ENCODE measurements at regions not wholly inside any gene's neighbourhood (a gene's known extent, or its start where the extent isn't known, plus 50 kb on each side); places are given as distances from the start of the nearest gene placed in this dataset.
A peak's percentile ranks its signal among the peaks of the same experiment; 100 is the strongest.
"Not testable (repeated sequence)": the region's sequence is repeated elsewhere in the genome, so short reads cannot be mapped to it uniquely, and the experiment has no call there.

DNA sequence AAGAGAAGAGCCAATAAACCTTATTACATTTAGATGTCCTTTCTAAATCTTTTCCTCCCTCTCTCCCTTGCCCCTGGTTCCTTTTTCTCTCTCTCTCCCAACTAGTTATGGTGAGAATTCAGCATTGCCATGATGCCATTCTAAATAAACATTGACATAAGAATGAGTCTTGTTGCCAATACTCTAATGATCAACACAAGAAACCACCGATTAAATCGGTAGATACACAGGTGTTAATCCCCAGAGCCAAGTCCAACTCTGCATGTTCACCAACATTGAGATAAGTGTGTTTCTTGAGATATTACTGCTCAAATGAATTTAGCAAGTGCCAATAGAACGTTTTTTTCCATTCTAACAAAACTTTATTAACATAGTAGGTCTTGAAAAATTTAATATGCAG is 412.1 kb downstream of the KCNJ2 start:
- DNase-seq (ENCODE audit: low spot score), result no peak

DNA sequence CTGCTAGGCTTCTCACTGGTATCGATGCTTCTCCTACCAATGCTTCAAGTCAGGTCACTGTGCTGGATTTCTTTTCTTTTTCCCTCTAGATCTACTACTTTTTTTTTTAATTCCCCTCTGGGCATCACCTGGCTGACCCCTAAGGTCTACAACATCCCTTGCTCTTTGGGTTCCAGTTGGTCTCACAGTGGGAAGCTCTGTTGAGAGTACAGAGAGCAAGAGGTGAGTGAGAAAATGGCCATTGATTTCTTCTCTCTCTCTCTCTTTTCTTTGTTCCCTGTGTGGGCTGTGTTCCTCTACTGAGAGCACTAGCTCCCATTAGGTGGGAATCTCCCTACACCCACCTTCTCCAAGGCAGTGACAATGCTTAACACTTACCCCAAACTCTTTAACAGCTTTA is 413.4 kb downstream of the KCNJ2 start:
- no peak for DNase-seq (ENCODE audit: low spot score)

DNA sequence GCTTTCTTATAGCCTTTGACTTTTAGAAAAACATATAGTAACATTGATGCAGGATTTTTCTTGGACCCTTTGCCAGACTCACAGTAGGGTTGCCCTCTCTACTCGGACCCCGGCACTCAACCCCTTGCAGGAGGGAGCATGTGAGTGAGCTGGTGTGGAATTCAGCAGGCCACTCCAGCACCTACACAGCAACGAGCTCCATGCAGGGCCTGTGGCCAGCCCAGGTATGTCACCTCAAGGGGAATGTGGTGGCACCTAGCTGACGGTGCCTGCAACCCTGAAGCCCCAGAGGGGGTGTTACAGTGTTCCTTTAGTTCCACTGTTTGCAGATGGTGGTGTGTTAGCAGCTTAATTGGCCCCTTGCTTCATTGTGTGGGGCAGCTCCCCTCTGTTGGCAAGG is 414.9 kb downstream of the KCNJ2 start:
- DNase-seq (ENCODE audit: low spot score), result no peak

DNA sequence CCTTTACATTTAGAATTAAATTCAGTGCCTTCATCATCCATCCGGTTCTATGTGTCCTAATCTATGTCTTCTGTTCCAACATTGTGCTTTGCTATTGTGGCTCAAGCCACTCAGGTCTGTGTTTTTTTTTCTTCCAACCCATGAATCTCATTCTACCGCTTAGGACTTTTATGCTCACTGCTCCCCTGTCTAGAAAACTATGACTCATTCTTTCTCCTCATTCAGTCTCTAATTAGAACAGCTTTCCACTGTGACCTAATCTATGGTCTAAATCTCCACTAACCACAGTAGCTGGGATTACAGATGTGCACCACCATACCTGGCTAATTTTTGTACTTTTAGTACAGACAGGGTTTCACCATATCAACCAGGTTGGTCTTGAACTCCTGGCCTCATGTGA is 418.7 kb downstream of the KCNJ2 start:
- DNase-seq (ENCODE audit: low spot score), result no peak

DNA sequence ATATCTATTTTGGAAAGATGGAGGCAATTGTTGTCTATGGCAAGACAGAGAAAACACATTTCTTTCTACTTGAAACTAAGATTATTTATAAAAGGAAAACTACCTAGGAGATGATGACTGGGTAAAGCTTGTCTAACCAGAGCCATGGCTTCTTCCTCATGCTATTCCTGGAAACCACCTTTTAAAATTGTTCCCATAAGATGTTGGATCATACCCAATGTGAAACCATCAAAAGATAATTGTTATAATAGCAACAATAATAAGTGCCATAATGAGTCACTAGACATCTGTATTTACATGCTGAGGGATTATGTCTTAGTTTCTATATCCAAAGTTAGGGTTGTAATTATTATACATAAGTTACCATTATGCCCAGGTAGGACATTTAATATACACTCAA is 428.4 kb downstream of the KCNJ2 start:
- DNase-seq (ENCODE audit: low spot score), result no peak

DNA sequence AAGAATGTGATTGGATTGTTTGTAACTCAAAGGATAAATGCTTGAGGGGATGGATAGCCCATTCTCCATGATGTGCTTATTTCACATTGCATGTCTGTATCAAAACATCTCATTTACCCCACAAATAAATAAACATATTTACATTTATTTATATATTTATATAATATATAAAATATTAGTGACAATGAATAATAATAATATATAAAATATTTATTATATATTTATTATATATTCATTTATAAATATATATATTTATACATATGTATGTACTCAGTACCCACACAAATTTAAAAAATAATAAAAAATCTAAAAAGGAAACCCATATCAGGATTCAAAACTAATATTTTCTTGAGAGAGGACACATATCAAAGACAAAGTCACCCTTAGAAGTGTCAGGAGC is 429.9 kb downstream of the KCNJ2 start:
- no peak for DNase-seq (ENCODE audit: low spot score)

DNA sequence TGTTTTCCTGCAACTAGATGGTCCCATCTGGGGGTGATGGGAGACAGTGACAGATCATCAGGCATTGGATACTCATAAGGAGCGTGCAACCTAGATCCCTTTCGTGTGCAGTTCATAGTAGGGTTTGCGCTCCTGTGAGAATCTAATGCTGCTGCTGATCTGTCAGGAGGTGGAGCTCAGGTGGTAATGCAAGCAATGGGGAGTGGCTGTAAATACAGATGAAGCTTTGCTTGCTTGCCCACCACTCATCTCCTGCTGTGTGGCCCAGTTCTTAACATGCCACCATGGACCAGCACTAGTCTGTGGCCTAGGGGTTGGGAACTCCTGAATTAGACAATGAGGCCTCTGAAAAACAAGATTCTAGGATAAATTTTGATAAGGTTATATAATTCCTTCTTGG is 430.6 kb downstream of the KCNJ2 start:
- DNase-seq (ENCODE audit: low spot score), result not testable (repeated sequence)

DNA sequence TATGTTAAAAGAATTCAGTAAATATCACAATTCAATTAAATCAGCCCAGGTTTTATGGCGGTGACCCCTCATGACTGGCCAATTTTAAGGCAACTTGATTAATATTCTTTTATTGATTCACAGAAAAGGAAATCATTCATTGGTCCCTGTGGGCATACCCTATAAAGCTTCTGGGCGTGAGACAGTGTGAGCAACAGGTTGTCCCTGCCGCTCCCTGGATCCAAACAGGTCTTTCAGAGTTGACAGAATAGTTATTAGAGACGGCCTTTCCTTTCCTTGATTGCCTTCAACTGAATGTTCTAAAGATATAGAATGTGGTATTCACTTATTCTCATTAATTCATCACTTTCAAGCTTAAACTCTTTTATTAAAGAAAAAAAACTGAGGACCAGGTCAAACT is 433.9 kb downstream of the KCNJ2 start:
- no peak for DNase-seq (ENCODE audit: low spot score)

DNA sequence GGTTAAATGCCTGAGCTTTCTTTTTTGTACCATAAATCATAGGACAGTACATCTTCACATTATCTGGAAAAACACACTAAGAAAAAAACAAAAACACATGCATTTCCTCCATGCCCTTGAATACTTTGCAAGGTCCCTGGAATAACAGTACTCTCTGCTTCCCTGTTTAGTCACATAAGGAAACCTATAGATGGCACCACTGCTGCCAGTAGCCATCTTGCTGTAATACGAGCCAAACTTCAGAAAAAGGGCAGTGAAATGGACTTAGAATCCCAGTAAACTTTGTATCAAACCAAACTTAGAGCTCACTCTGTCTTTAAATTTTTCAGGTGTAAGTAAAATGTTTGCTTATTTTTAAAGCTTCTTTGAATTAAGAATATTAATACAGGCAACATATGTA is 435.5 kb downstream of the KCNJ2 start:
- no peak for DNase-seq (ENCODE audit: low spot score)

DNA sequence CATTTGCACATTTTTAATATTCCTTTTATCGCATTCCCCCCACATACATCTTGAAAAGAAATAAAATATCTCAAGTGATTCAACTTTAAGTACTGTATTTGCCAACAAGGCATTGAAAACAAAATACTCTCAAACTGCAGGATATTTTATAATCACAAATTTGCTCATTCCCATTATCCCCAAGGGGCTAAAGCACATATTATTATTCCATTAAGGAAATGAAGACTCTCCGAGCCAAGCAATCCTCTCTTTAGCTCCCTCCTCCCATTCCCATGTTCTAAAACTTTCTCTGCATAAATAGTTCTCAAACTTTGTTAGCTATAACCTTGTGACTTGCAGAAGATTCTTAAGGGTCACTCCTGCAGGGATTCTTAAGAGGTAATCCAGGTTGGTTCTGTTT is 436.8 kb downstream of the KCNJ2 start:
- no peak for DNase-seq (ENCODE audit: low spot score)

DNA sequence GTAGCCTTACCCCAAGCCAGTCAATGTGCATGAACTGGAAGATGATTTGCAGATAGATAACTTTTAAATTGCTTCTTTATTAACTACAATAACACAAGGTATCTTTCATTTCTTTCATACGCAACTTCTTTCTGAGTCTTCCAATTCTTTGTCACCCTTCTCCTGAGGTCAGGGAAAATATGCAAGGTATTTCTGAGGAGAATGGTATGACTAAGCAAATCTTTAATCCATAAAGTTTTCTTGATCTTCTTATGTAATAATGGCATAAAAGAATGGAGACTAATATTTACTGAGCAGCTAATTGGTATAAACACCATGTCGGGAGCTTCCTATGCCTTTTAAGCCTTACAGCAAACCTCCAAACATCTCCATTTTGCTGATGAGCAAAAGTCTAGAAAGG is 438.9 kb downstream of the KCNJ2 start:
- no peak for DNase-seq (ENCODE audit: low spot score)

DNA sequence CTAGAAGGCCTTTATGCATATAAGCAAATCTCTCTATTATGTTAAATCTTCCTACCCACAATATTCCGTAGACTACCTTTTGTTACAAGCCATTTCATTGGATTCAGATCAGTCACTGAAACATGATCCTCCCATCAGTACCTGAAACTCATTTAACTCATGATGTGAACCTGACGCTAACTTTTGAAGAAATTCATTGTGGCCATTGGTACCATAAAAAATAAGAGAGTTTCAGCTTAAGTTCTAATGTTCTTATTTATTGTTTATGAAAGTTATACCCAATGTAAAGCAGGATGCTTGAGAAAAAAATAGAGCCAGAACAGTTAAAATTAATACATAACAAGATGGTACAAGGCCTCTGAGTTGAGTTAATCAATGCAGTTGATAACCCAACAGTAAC is 439.6 kb downstream of the KCNJ2 start:
- DNase-seq (ENCODE audit: low spot score), result no peak

DNA sequence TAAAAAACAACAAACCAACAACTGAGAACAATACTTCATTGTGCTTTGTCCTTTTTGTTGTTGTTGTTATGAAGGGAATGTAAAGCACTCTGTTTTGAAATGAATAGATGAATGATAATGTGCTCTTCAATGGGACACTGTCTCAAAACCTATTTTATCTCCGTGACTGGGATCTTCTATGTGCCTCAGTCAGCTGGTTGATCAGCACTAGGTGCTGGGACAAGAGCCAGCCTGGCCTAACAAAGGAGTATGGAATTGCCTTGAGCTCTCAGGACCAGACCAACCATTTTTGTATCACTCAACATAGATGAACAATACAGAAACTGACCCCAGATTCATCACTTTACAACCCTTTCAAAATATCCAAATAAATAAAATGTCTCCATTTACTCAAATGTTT is 440.2 kb downstream of the KCNJ2 start:
- DNase-seq (ENCODE audit: low spot score), result no peak

DNA sequence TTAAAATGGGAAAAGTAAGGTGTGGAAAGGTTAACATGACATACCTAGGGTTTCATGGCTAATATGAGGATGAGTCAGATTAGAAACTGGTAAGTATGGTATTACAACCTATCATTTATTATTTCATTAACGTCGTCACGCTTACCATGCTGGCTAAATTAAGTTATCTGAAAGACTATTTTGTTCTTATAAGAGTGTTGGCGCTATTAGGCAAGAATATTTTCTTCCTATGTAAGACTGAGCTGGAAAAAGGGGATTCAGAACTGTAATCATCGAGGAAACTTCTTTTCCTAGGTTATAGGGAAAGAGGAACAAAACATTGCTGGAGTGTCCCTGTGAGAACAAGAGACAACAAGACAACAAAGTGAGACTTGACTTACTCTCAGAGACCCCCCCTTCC is 440.8 kb downstream of the KCNJ2 start:
- no peak for DNase-seq (ENCODE audit: low spot score)

DNA sequence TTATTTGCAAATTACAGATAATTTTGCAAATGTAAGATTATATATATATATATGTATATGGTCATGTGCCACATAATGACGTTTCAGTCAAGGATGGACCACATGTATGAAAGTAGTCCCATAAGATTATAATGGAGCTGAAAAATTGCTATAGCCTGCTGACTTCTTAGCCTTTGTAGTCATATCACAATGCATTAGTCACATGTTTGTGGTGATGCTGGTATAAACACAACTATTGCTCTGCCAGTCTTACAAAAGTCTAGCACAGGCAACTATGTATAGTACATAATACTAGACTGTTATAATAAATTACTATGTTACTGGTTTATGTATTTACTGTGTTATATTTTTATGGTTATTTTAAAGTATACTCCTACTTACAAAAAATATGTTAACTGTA is 444.3 kb downstream of the KCNJ2 start:
- DNase-seq (ENCODE audit: low spot score), result no peak

DNA sequence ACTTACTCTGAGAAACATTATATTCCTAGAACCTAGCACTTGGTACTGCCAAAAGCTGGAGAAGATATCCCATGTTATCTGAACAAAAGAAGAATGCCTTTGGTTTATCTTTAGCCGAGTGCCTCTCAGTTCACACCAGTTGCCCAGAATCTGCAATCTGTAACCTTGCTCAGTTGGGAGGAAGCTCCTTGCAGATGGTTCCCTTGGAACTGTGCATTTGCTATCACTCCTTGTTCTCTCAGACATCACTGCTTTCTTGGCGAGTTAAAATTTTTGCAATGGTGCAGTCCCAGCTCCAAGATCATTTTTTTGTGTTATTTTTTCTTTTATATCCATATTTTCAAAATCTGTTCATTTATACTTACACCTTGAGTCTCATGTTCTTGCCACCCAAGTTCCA is 446.5 kb downstream of the KCNJ2 start:
- no peak for DNase-seq (ENCODE audit: low spot score)

DNA sequence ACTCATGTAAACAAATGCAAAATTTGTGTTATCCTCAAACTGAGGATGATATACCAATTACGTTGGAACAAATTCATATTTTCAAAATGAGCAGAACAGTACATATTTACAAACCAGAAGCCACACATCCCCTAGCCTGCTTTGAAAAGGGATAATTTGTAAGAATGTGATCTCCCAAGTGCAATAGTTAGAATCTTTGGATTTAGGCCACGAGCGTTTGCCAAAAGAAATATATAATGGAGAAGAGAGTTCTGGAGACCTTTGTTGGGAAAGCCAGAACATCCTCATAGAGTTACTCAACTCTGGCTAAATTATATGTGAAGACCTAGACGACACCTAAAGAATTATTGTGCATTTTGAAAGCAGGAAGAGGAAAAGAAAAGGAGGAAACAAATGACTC is 449.3 kb downstream of the KCNJ2 start:
- DNase-seq (ENCODE audit: low spot score), result no peak

DNA sequence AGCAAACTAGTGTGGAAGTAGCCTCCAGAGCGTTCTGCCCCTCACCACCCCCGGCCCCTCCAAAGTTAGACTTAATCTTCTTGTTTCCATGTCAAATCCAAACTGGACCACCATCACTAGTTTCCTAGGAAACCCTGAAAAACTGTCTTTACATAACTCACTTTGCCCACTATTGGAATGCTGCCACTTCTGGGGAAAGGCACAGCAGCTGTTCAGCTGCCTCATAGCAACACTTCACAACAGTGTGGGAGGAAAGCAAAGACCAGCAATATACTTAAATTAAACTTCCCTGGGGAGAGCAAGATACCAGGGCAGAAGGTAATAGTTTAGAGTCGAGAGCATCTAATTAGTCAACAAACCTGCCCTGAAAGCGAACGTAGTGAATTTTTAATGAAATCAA is 452.2 kb downstream of the KCNJ2 start:
- DNase-seq (ENCODE audit: low spot score), result no peak

DNA sequence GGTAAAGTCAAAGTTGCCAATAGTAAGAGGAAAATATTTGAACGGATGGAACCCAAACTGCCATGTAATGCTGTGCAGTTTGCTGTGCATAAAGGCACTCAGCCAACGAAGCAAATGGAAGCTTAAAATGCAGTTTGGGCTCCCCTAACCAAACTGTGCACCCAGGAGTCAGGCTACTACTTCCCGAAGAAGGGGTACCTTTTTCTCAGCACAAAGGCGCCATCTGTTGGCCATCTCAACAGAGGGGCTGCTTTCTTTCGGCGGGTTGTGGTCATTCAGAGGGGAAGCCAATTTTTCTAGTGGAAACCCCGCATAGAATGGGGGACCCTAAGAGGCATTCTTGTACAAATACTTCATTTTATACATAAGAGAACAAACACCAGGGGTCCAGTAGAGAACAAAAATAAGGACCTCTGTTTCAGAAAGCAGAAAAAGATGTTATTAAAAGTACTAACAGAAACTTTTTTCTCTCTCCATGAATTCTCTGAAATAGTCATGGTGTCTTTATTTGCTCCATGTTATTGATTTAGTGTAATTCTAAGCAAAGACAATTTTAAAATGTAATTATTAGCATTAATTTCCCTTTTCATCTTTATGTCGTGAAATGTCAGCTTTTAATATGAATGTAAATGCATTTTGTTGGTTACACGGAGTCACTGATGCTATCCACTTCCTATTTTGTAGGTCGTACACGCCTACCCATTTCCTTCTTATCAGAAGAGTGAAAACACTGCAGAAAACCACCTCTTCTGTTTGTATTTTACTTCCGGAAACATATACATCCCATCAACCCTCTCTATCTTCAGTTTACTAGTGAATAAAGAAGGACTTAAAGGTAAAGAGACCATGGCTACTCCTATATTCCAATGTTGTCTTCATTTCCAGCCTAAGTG is 453.3 kb downstream of the KCNJ2 start:
- no peak for DNase-seq (ENCODE audit: low spot score)

DNA sequence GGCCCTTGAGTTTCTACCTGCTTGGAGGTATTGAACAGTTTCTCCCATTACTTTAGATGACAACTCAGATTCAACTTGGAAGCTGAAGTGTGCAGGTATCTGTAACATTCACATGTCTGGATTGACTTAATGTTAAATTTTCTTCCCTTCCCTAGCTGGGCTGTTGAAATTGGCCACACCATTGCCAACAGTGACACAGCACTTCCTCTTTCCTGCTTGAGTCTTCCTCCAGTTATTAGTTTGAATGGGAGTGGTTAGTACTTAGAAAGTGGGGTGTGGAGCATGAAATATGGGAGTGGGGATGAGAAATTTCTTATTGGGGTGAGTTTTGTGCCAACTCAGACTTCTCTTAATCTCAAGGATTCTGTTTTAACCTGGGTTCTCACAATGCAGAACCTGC is 454.9 kb downstream of the KCNJ2 start:
- DNase-seq (ENCODE audit: low spot score), result no peak

DNA sequence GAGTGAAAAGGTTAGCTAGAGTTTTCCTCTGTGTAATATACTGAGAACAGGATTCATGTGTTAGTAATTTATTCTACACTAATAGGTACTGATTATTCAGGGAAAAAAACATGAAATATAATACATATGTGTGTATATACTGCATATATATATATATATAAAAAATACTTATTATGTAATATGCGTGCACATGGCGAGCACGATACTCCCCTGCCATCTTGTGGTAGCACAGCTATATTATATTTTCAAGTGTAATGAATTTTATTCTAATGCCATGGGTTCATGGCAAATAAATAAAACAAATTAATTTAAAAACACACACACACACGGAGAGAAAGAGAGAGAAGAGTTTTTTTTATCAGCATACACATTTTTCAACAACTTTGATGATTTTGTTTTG is 460.6 kb downstream of the KCNJ2 start:
- DNase-seq (ENCODE audit: low spot score), result no peak

DNA sequence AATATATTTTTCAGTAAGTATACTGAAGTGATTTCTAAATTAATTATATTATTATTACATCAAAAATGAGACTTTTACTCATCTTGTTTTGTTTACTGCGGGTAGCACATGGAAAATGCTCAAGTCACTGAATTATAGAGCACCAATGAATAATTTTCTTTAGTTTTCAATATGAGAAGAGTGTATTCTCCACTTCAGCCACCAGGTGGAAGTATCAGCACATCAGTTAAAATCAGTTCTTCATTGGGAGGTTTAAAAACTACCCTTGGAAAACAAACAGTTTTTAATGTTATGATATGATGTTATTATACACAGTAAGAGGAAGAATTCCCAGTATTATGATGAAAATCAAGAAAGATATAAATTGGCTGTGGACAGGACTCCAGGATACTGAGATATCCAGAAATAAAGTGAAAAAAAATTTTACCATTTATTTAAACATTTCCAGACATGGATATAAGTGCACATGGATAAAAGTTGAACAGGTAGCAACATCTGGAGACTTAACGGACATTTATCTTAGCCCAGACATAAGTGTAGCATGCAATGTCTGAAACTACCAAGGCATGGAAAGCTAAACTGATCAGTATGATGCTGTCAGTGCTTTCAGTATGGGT is 467.3 kb downstream of the KCNJ2 start:
- DNase-seq (ENCODE audit: low spot score), result peak; percentile 52

DNA sequence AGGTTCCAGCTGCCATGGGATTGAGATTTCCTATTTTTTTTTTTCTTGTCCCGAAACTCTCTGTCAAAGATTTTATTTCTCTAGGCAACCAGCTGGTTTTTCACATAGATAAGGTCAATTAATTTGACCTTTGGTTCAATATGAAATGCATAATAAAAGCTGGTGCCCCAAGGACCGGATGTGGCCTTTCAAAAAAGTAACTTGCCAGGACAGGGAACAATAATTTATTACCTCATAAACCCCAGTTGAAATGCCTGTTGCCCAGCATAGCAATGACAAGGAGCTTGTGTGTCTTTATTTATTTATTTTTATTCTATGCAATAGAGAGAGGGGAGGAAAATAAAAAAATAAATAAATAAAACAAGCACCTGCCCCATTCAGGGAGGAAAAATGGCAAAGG is 472.7 kb downstream of the KCNJ2 start:
- DNase-seq (ENCODE audit: low spot score), result no peak

DNA sequence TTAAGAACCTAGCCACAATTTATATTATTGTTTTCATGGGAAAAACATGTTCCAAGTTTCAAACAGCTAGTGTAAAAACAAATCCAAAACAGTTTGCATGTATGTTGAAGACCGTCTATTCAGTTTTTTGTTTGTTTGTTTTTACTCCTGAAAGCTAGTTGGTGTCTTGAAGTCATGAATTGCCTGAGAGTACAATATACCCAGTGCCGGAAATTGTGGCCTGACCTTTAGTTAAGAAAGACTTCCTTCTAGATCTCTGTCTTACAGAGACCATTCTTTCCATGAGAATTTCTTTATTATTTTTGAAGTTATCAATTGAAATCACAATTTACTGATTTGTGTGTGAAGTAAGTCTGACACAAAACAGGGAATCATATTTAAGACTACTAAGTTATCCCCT is 474.8 kb downstream of the KCNJ2 start:
- DNase-seq (ENCODE audit: low spot score), result no peak

Data from AG08395 (cell line).